HepG2 (cell line): ENCODE measurements at regions not wholly inside any gene's neighbourhood (a gene's known extent, or its start where the extent isn't known, plus 50 kb on each side); places are given as distances from the start of the nearest gene placed in this dataset.

Source experiments
- CREB1 ChIP-seq, 2 experiments: fragments of 450-650 bp in 1 of 2; IDR thresholded peaks; 2 replicates each; pipeline ENCODE4 v1.6.1; 2016 to 2017; ENCODE audit warnings: control low read depth in 1 of 2, mild to moderate bottlenecking in 1 of 2, missing compliant biosample characterization in 1 of 2, missing genetic modification characterization in 1 of 2
- ELK4 ChIP-seq: sonication (generic); formaldehyde crosslinking; IDR thresholded peaks from 2 replicates; pipeline ENCODE4 v1.9.0; 2021; ENCODE audit warnings: missing genetic modification reagents, borderline replicate concordance
- HOXA9 ChIP-seq: sonication (generic); formaldehyde crosslinking; IDR thresholded peaks from 2 replicates; pipeline ENCODE4 v1.8.1; 2022; ENCODE audit warnings: missing genetic modification reagents, mild to moderate bottlenecking, moderate library complexity, borderline replicate concordance
- KDM2A ChIP-seq: sonication (generic); formaldehyde crosslinking; IDR thresholded peaks from 2 replicates; pipeline ENCODE4 v1.4.0; 2020; ENCODE audit warnings: low read depth, missing genetic modification reagents, borderline replicate concordance
- MAZ ChIP-seq, 2 experiments: sonication (generic) in 1 of 2; formaldehyde crosslinking in 1 of 2; IDR thresholded peaks; 2 replicates each; pipeline versions ENCODE4 v1.5.0 to v1.6.1; 2012 to 2020; ENCODE audit warnings: low read depth in 2 of 2, mild to moderate bottlenecking in 2 of 2, borderline replicate concordance in 1 of 2, improper control_type of control experiment in 1 of 2, low read length in 1 of 2, missing genetic modification reagents in 1 of 2, moderate library complexity in 1 of 2
- POLR2G ChIP-seq: fragments of 200-400 bp; formaldehyde crosslinking; IDR thresholded peaks from 2 replicates; pipeline ENCODE4 v1.6.1; 2018; ENCODE audit warnings: mild to moderate bottlenecking, low read depth, low read length, moderate library complexity
- SP1 ChIP-seq, 2 experiments: fragments of 450-650 bp in 1 of 2; sonication (generic) in 1 of 2; formaldehyde crosslinking in 1 of 2; IDR thresholded peaks; 2 replicates each; pipeline versions ENCODE4 v1.4.0 to v1.6.1; 2016 to 2020; ENCODE audit warnings: missing genetic modification reagents in 1 of 2
- YY1 ChIP-seq: IDR thresholded peaks from 2 replicates; pipeline ENCODE4 v1.6.1; 2011; ENCODE audit warnings: low read length, low read depth, moderate library complexity, mild to moderate bottlenecking; ENCODE audit not compliant: insufficient read depth, insufficient replicate concordance
- ZKSCAN5 ChIP-seq: sonication (generic); formaldehyde crosslinking; IDR thresholded peaks from 2 replicates; pipeline ENCODE4 v1.5.1; 2020; ENCODE audit warnings: mild to moderate bottlenecking, missing genetic modification reagents
- ZNF253 ChIP-seq: sonication (generic); formaldehyde crosslinking; IDR thresholded peaks from 2 replicates; pipeline ENCODE4 v1.8.0; 2022; ENCODE audit warnings: mild to moderate bottlenecking, missing genetic modification reagents, borderline replicate concordance
- ZNF263 ChIP-seq: sonication (generic); formaldehyde crosslinking; IDR thresholded peaks from 2 replicates; pipeline ENCODE4 v1.4.0; 2020; ENCODE audit warnings: missing genetic modification reagents
- ZNF317 ChIP-seq: sonication (generic); formaldehyde crosslinking; IDR thresholded peaks from 2 replicates; pipeline ENCODE4 v1.5.0; 2020; ENCODE audit warnings: mild to moderate bottlenecking, missing genetic modification reagents
- ZNF556 ChIP-seq: sonication (generic); formaldehyde crosslinking; IDR thresholded peaks from 2 replicates; pipeline ENCODE4 v1.4.0; 2020; ENCODE audit warnings: mild to moderate bottlenecking, missing genetic modification reagents, borderline replicate concordance
- TF ChIP-seq, protein P1 (sequence below): sonication (generic); formaldehyde crosslinking; IDR thresholded peaks from 2 replicates; pipeline ENCODE4 v1.4.0; 2020; ENCODE audit warnings: missing genetic modification reagents
- TF ChIP-seq, protein P2 (sequence below): sonication (generic); formaldehyde crosslinking; IDR thresholded peaks from 2 replicates; pipeline ENCODE4 v1.4.0; 2020; ENCODE audit warnings: mild to moderate bottlenecking, missing genetic modification reagents
- TF ChIP-seq, protein P3 (sequence below): IDR thresholded peaks from 2 replicates; pipeline ENCODE4 v1.6.1; 2016; ENCODE audit warnings: missing genetic modification reagents, missing compliant biosample characterization
- TF ChIP-seq, protein P4 (sequence below): sonication (generic); formaldehyde crosslinking; IDR thresholded peaks from 2 replicates; pipeline ENCODE4 v1.4.0; 2020; ENCODE audit warnings: missing genetic modification reagents, borderline replicate concordance

DNA sequence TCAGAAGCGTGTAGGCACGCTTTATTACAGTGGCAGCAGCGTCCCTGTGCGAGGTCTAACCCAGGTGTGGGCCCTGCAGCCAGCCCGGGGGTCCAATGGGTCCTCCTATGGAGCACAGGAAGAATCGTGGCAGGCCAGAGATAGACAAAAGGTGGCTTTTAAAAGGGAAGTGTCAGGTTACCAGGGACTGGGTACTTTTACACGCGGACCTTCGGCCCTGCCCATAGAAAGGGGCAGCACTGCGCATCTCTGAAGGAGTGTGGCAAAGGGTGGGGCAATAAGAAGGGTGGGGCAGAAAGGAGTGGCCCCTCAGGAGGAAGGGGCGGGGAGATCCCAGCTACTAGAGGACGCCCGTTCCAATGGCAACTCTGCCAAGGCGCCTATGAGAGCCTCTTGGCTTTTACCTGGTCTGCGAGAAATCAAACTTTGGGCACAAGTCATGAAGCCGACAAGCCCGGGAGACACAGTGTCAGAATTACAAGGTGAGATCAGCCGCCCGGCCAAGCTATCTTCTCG is 1419.8 kb downstream of the UQCRFS1 start (continued):
- TF ChIP-seq ELK4 (CRISPR knock-in tag) = no peak
- TF ChIP-seq, protein P1, sequence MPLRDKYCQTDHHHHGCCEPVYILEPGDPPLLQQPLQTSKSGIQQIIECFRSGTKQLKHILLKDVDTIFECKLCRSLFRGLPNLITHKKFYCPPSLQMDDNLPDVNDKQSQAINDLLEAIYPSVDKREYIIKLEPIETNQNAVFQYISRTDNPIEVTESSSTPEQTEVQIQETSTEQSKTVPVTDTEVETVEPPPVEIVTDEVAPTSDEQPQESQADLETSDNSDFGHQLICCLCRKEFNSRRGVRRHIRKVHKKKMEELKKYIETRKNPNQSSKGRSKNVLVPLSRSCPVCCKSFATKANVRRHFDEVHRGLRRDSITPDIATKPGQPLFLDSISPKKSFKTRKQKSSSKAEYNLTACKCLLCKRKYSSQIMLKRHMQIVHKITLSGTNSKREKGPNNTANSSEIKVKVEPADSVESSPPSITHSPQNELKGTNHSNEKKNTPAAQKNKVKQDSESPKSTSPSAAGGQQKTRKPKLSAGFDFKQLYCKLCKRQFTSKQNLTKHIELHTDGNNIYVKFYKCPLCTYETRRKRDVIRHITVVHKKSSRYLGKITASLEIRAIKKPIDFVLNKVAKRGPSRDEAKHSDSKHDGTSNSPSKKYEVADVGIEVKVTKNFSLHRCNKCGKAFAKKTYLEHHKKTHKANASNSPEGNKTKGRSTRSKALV = peak; percentile 12; the same call in 1 of the 2 replicates
- TF ChIP-seq ZNF556 (CRISPR knock-in tag) = no peak
- TF ChIP-seq, protein P2, sequence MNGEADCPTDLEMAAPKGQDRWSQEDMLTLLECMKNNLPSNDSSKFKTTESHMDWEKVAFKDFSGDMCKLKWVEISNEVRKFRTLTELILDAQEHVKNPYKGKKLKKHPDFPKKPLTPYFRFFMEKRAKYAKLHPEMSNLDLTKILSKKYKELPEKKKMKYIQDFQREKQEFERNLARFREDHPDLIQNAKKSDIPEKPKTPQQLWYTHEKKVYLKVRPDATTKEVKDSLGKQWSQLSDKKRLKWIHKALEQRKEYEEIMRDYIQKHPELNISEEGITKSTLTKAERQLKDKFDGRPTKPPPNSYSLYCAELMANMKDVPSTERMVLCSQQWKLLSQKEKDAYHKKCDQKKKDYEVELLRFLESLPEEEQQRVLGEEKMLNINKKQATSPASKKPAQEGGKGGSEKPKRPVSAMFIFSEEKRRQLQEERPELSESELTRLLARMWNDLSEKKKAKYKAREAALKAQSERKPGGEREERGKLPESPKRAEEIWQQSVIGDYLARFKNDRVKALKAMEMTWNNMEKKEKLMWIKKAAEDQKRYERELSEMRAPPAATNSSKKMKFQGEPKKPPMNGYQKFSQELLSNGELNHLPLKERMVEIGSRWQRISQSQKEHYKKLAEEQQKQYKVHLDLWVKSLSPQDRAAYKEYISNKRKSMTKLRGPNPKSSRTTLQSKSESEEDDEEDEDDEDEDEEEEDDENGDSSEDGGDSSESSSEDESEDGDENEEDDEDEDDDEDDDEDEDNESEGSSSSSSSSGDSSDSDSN (CRISPR knock-in tag) = peak; percentile 11; the same call in 1 of the 2 replicates
- TF ChIP-seq HOXA9 (CRISPR knock-in tag) = no peak
- no peak for TF ChIP-seq SP1 (IDR thresholded peaks at IDR 0.05)
- no peak for TF ChIP-seq SP1 (CRISPR knock-in tag; IDR thresholded peaks at IDR 0.05)
- no peak for TF ChIP-seq MAZ (IDR thresholded peaks at IDR 0.05; ENCODE audit: borderline replicate concordance, low read depth, low read length)
- no peak for TF ChIP-seq MAZ (CRISPR knock-in tag; IDR thresholded peaks at IDR 0.05; ENCODE audit: low read depth)
- no peak for TF ChIP-seq ZKSCAN5 (CRISPR knock-in tag)
- TF ChIP-seq ZNF253 = no peak; the same call in 1 of the 2 replicates
- peak; percentile 19; the same call in 1 of the 2 replicates for TF ChIP-seq ZNF317 (CRISPR knock-in tag)
- no peak for TF ChIP-seq CREB1 (IDR thresholded peaks at IDR 0.05)
- TF ChIP-seq CREB1 (CRISPR knock-in tag; IDR thresholded peaks at IDR 0.05) = 0 out of 2 replicates have a peak, but pooled peaks have one; percentile 18
- TF ChIP-seq KDM2A (CRISPR knock-in tag) = peak; percentile 31; the same call in 1 of the 2 replicates
- TF ChIP-seq, protein P3, sequence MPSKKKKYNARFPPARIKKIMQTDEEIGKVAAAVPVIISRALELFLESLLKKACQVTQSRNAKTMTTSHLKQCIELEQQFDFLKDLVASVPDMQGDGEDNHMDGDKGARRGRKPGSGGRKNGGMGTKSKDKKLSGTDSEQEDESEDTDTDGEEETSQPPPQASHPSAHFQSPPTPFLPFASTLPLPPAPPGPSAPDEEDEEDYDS (CRISPR knock-in tag) = peak; percentile 35; the same call in 1 of the 2 replicates
- no peak for TF ChIP-seq YY1
- TF ChIP-seq ZNF263 = peak; percentile 52
- TF ChIP-seq POLR2G = no peak
- TF ChIP-seq, protein P4, sequence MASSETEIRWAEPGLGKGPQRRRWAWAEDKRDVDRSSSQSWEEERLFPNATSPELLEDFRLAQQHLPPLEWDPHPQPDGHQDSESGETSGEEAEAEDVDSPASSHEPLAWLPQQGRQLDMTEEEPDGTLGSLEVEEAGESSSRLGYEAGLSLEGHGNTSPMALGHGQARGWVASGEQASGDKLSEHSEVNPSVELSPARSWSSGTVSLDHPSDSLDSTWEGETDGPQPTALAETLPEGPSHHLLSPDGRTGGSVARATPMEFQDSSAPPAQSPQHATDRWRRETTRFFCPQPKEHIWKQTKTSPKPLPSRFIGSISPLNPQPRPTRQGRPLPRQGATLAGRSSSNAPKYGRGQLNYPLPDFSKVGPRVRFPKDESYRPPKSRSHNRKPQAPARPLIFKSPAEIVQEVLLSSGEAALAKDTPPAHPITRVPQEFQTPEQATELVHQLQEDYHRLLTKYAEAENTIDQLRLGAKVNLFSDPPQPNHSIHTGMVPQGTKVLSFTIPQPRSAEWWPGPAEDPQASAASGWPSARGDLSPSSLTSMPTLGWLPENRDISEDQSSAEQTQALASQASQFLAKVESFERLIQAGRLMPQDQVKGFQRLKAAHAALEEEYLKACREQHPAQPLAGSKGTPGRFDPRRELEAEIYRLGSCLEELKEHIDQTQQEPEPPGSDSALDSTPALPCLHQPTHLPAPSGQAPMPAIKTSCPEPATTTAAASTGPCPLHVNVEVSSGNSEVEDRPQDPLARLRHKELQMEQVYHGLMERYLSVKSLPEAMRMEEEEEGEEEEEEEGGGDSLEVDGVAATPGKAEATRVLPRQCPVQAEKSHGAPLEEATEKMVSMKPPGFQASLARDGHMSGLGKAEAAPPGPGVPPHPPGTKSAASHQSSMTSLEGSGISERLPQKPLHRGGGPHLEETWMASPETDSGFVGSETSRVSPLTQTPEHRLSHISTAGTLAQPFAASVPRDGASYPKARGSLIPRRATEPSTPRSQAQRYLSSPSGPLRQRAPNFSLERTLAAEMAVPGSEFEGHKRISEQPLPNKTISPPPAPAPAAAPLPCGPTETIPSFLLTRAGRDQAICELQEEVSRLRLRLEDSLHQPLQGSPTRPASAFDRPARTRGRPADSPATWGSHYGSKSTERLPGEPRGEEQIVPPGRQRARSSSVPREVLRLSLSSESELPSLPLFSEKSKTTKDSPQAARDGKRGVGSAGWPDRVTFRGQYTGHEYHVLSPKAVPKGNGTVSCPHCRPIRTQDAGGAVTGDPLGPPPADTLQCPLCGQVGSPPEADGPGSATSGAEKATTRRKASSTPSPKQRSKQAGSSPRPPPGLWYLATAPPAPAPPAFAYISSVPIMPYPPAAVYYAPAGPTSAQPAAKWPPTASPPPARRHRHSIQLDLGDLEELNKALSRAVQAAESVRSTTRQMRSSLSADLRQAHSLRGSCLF (CRISPR knock-in tag) = 0 out of 2 replicates have a peak, but pooled peaks have one; percentile 29
